ENCODE measurements at regions not wholly inside any gene's neighbourhood (a gene's known extent, or its start where the extent isn't known, plus 50 kb on each side); places are given as distances from the start of the nearest gene placed in this dataset.
"Not testable (repeated sequence)": the region's sequence is repeated elsewhere in the genome, so short reads cannot be mapped to it uniquely, and the experiment has no call there.

DNA sequence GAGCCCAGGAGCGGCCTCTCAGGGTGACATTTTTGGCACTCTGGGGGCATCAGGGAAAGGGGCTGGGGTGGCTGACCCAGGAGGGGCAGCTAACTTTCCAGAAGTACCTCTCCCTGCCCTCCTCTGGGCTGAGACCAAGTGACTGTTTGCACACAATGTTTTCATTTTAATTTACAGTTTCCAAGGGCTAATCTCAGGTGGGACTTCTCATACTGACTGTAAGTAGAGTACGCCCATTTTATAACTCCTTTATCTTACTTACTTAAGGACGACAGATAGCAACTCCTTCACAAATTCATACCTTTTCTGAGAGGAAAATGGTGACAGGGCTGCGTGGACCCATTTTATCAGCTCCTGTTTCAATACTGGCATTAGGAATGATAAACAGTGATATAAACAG is 172.9 kb upstream of the EXOC2 start:
- DNase-seq (ENCODE audit: low read depth) = no peak
- TF ChIP-seq, protein P1, sequence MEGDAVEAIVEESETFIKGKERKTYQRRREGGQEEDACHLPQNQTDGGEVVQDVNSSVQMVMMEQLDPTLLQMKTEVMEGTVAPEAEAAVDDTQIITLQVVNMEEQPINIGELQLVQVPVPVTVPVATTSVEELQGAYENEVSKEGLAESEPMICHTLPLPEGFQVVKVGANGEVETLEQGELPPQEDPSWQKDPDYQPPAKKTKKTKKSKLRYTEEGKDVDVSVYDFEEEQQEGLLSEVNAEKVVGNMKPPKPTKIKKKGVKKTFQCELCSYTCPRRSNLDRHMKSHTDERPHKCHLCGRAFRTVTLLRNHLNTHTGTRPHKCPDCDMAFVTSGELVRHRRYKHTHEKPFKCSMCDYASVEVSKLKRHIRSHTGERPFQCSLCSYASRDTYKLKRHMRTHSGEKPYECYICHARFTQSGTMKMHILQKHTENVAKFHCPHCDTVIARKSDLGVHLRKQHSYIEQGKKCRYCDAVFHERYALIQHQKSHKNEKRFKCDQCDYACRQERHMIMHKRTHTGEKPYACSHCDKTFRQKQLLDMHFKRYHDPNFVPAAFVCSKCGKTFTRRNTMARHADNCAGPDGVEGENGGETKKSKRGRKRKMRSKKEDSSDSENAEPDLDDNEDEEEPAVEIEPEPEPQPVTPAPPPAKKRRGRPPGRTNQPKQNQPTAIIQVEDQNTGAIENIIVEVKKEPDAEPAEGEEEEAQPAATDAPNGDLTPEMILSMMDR (IDR thresholded peaks at IDR 0.05; ENCODE audit: control insufficient read depth, insufficient read depth, low read depth, low read length, missing control alignments) = no peak

GRCh38 chr6:863831-864230 is 170.9 kb upstream of the EXOC2 start:
- no peak for DNase-seq (ENCODE audit: low read depth)
- TF ChIP-seq, protein P1 (IDR thresholded peaks at IDR 0.05; ENCODE audit: control insufficient read depth, insufficient read depth, low read depth, low read length, missing control alignments) = no peak
- H3K4me3 ChIP-seq (ENCODE audit: control insufficient read depth, low read depth, low read length) = no peak overlapping the region

More for the DNA sequence above, 172.9 kb upstream of the EXOC2 start:
- H3K4me3 ChIP-seq (ENCODE audit: control insufficient read depth, low read depth, low read length) = no peak overlapping the region

DNA sequence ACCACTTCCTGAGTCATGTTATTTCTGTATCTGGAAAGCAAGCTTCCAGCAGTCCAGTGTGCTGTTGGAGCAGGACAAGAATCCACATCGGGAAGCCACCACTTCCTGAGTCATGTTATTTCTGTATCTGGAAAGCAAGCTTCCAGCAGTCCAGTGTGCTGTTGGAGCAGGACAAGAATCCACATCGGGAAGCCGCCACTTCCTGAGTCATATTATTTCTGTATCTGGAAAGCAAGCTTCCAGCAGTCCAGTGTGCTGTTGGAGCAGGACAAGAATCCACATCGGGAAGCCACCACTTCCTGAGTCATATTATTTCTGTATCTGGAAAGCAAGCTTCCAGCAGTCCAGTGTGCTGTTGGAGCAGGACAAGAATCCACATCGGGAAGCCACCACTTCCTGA is 170.2 kb upstream of the EXOC2 start:
- H3K4me3 ChIP-seq (ENCODE audit: control insufficient read depth, low read depth, low read length); DNase-seq (ENCODE audit: low read depth): not testable (repeated sequence)

- TF ChIP-seq, protein P1 (IDR thresholded peaks at IDR 0.05; ENCODE audit: control insufficient read depth, insufficient read depth, low read depth, low read length, missing control alignments) = no peak
- no peak overlapping the region for H3K4me3 ChIP-seq (ENCODE audit: control insufficient read depth, low read depth, low read length)
- no peak for DNase-seq (ENCODE audit: low read depth)
These were observed 167.0 kb upstream of the EXOC2 start for GRCh38 chr6:859936-860335.

DNA sequence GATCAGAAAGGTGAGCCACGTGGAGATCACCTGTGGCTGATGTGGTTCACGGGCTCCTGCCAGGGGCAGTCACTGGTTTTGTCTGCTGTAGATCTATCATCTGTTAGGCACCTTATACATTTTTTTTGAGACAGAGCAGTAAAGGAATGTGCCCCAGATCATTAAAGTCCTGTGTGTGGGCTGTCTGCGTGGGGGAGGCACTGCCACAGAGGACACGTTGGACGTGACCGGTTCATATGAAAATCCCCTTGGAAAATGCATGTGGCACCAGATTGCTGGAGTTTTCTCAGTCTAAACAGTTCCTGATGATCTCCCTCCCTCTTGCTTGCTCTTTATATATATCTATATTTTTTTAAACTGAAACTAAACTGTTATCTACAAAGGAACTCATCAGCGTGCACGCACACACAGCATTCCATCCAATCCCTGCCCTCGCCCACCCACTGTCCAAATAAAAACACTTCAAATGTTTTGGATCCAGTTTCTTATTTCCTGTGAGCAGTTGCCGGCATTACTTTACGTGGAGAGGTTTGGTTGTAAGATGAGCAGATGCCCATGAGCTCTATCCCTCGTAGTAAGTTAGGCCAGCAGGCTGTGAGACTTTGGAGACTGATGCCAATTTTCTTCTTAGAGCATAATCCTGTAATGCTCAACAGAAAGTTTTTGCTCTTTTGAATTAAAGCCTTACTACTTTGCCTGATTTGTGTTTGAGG is 161.6 kb upstream of the EXOC2 start:
- DNase-seq (ENCODE audit: low read depth) = peak; percentile 3
- TF ChIP-seq, protein P1 (IDR thresholded peaks at IDR 0.05; ENCODE audit: control insufficient read depth, insufficient read depth, low read depth, low read length, missing control alignments) = no peak
- H3K4me3 ChIP-seq (ENCODE audit: control insufficient read depth, low read depth, low read length) = peak overlapping the region; percentile 15; the same call in 1 of the 2 replicates

GRCh38 chr6:852216-852615 is 159.3 kb upstream of the EXOC2 start:
- not testable (repeated sequence) for H3K4me3 ChIP-seq (ENCODE audit: control insufficient read depth, low read depth, low read length); DNase-seq (ENCODE audit: low read depth)

- DNase-seq (ENCODE audit: low read depth) = no peak
- TF ChIP-seq, protein P1 (IDR thresholded peaks at IDR 0.05; ENCODE audit: control insufficient read depth, insufficient read depth, low read depth, low read length, missing control alignments) = no peak
- H3K4me3 ChIP-seq (ENCODE audit: control insufficient read depth, low read depth, low read length) = no peak overlapping the region
These were observed 156.2 kb upstream of the EXOC2 start for GRCh38 chr6:849075-849506.

DNA sequence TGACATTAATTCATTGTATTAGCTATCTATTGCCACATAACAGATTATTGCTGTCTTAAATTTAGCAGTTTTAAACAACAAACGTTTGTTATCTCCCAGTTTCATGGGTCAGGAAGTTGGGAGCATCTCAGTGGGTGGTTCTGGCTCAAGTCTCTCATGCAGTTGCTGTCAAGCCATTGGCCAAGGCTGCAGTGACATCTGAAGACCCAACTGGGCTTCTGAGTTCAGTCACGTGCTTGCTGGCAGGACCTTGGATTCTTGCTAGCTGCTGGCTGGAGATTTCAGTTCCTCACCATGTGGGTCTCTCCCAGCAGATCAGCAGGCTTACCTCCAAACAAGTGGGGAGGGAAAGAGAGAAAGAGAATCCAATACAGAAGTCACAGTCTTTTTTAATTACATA is 152.6 kb upstream of the EXOC2 start:
- DNase-seq (ENCODE audit: low read depth) = no peak
- H3K4me3 ChIP-seq (ENCODE audit: control insufficient read depth, low read depth, low read length) = no peak overlapping the region
- TF ChIP-seq, protein P1 (IDR thresholded peaks at IDR 0.05; ENCODE audit: control insufficient read depth, insufficient read depth, low read depth, low read length, missing control alignments) = no peak
